ENCODE measurements at regions not wholly inside any gene's neighbourhood (a gene's known extent, or its start where the extent isn't known, plus 50 kb on each side); places are given as distances from the start of the nearest gene placed in this dataset.
"Not testable (repeated sequence)": the region's sequence is repeated elsewhere in the genome, so short reads cannot be mapped to it uniquely, and the experiment has no call there.

- H3K9ac ChIP-seq (ENCODE audit: low read depth, low read length), result no peak overlapping the region
- H2AFZ ChIP-seq (ENCODE audit: low read depth, low read length), result peak overlapping the region; percentile 5; the same call in 1 of the 2 replicates
- H3K4me2 ChIP-seq (ENCODE audit: insufficient read depth, low read length), result no peak overlapping the region
- no peaks in the 10 kb centered on the region for H3K9me3 ChIP-seq (ENCODE audit: insufficient read depth, low read length, severe bottlenecking)
- peaks cover 50% of the 10 kb centered on the region for H3K4me1 ChIP-seq (ENCODE audit: insufficient read depth, low read length)
- no peaks in the 10 kb centered on the region for H4K20me1 ChIP-seq (ENCODE audit: insufficient read depth, low read length)
- no peaks in the 10 kb centered on the region for H3K79me2 ChIP-seq (ENCODE audit: insufficient read depth, low read length)
- H3K36me3 ChIP-seq (ENCODE audit: insufficient read depth, low read length), result no peaks in the 10 kb centered on the region
- H3K27me3 ChIP-seq (ENCODE audit: insufficient read depth, low read length, poor library complexity), result no peaks in the 10 kb centered on the region
- TF ChIP-seq CTCF (IDR thresholded peaks at IDR 0.05; ENCODE audit: borderline replicate concordance, extremely low read depth, low read length, poor library complexity, severe bottlenecking), result no peak
- no peak for TF ChIP-seq EZH2 (IDR thresholded peaks at IDR 0.05; ENCODE audit: borderline replicate concordance, low read depth, low read length, severe bottlenecking)
- DNase-seq (no peak), ATAC-seq (ENCODE audit: insufficient read depth, low read depth) (no peak)
- H3K4me3 ChIP-seq (ENCODE audit: low read depth in 1 of 2, low read length in 2 of 2), result no peak overlapping the region
- H3K27ac ChIP-seq (ENCODE audit: low read length), result no peak overlapping the region
Measured at GRCh38 chr21:14672466-14672865, 126.4 kb upstream of the SAMSN1 start.

GRCh38 chr21:14670409-14670808 is 124.3 kb upstream of the SAMSN1 start:
- Histone ChIP-seq H3K4me1 (ENCODE audit: insufficient read depth, low read length) (peaks cover 32% of the 10 kb centered on the region), H3K9ac (ENCODE audit: low read depth, low read length) (no peak overlapping the region), H3K4me3 (ENCODE audit: low read depth in 1 of 2, low read length in 2 of 2) (no peak overlapping the region), H2AFZ (ENCODE audit: low read depth, low read length) (no peak overlapping the region), H3K27ac (ENCODE audit: low read length) (no peak overlapping the region), H4K20me1 (ENCODE audit: insufficient read depth, low read length) (no peaks in the 10 kb centered on the region), H3K79me2 (ENCODE audit: insufficient read depth, low read length) (no peaks in the 10 kb centered on the region), H3K36me3 (ENCODE audit: insufficient read depth, low read length) (no peaks in the 10 kb centered on the region), H3K4me2 (ENCODE audit: insufficient read depth, low read length) (no peak overlapping the region), H3K27me3 (ENCODE audit: insufficient read depth, low read length, poor library complexity) (no peaks in the 10 kb centered on the region), H3K9me3 (ENCODE audit: insufficient read depth, low read length, severe bottlenecking) (no peaks in the 10 kb centered on the region)
- DNase-seq (no peak), ATAC-seq (ENCODE audit: insufficient read depth, low read depth) (no peak)
- TF ChIP-seq EZH2 (IDR thresholded peaks at IDR 0.05; ENCODE audit: borderline replicate concordance, low read depth, low read length, severe bottlenecking) (no peak), CTCF (IDR thresholded peaks at IDR 0.05; ENCODE audit: borderline replicate concordance, extremely low read depth, low read length, poor library complexity, severe bottlenecking) (no peak)

- H3K9ac ChIP-seq (ENCODE audit: low read depth, low read length); H3K79me2 ChIP-seq (ENCODE audit: insufficient read depth, low read length); H3K9me3 ChIP-seq (ENCODE audit: insufficient read depth, low read length, severe bottlenecking); H3K4me2 ChIP-seq (ENCODE audit: insufficient read depth, low read length); H4K20me1 ChIP-seq (ENCODE audit: insufficient read depth, low read length); ATAC-seq (ENCODE audit: insufficient read depth, low read depth); H3K4me3 ChIP-seq (ENCODE audit: low read depth in 1 of 2, low read length in 2 of 2); H3K27ac ChIP-seq (ENCODE audit: low read length); DNase-seq; H2AFZ ChIP-seq (ENCODE audit: low read depth, low read length); H3K27me3 ChIP-seq (ENCODE audit: insufficient read depth, low read length, poor library complexity); H3K36me3 ChIP-seq (ENCODE audit: insufficient read depth, low read length): not testable (repeated sequence)
- H3K4me1 ChIP-seq (ENCODE audit: insufficient read depth, low read length), result peaks cover 19% of the 10 kb centered on the region; the same call in 1 of the 2 replicates
Measured at GRCh38 chr21:14669092-14669491, 123.0 kb upstream of the SAMSN1 start.

GRCh38 chr21:14657241-14658008 is 111.3 kb upstream of the SAMSN1 start:
- Histone ChIP-seq H3K36me3 (ENCODE audit: insufficient read depth, low read length) (no peaks in the 10 kb centered on the region), H2AFZ (ENCODE audit: low read depth, low read length) (no peak overlapping the region), H3K4me1 (ENCODE audit: insufficient read depth, low read length) (no peaks in the 10 kb centered on the region), H4K20me1 (ENCODE audit: insufficient read depth, low read length) (no peaks in the 10 kb centered on the region), H3K4me2 (ENCODE audit: insufficient read depth, low read length) (no peak overlapping the region), H3K4me3 (ENCODE audit: low read depth in 1 of 2, low read length in 2 of 2) (no peak overlapping the region), H3K27me3 (ENCODE audit: insufficient read depth, low read length, poor library complexity) (no peaks in the 10 kb centered on the region), H3K79me2 (ENCODE audit: insufficient read depth, low read length) (no peaks in the 10 kb centered on the region), H3K9me3 (ENCODE audit: insufficient read depth, low read length, severe bottlenecking) (no peaks in the 10 kb centered on the region), H3K9ac (ENCODE audit: low read depth, low read length) (no peak overlapping the region), H3K27ac (ENCODE audit: low read length) (no peak overlapping the region)
- TF ChIP-seq EZH2 (IDR thresholded peaks at IDR 0.05; ENCODE audit: borderline replicate concordance, low read depth, low read length, severe bottlenecking) (no peak), CTCF (IDR thresholded peaks at IDR 0.05; ENCODE audit: borderline replicate concordance, extremely low read depth, low read length, poor library complexity, severe bottlenecking) (no peak)
- ATAC-seq (ENCODE audit: insufficient read depth, low read depth) (no peak), DNase-seq (no peak)
